Urinary bladder (tissue), 3 donors: ENCODE measurements at regions not wholly inside any gene's neighbourhood (a gene's known extent, or its start where the extent isn't known, plus 50 kb on each side); places are given as distances from the start of the nearest gene placed in this dataset.

Experiments
- DNase-seq: peaks from one replicate; pipeline ENCODE4 v3.0.0-alpha.2; 2015; ENCODE audit errors: extremely low spot score
- H3K27ac ChIP-seq: one replicate; pipeline ENCODE4 v1.5.1; 2013; ENCODE audit warnings: low read depth, mild to moderate bottlenecking, moderate library complexity
- H3K36me3 ChIP-seq: one replicate; pipeline ENCODE4 v1.6.1; 2013; ENCODE audit warnings: mild to moderate bottlenecking, moderate library complexity; ENCODE audit not compliant: insufficient read depth
- H3K4me1 ChIP-seq: one replicate; pipeline ENCODE4 v1.6.1; 2013; ENCODE audit warnings: mild to moderate bottlenecking, moderate library complexity; ENCODE audit not compliant: insufficient read depth
- H3K4me3 ChIP-seq: one replicate; pipeline ENCODE4 v1.5.1; 2013; ENCODE audit warnings: low read depth, low read length
- WGBS: extraction: QIAGEN DNeasy Blood & Tissue Kit; methylation state at CpG from one replicate; pipeline ENCODE4 v1.1.7; 2013; 5-methylcytosine and 5-hydroxymethylcytosine counted together
- donor health status: healthy with polysubstance abuse.
- donor health status: healthy.

DNA sequence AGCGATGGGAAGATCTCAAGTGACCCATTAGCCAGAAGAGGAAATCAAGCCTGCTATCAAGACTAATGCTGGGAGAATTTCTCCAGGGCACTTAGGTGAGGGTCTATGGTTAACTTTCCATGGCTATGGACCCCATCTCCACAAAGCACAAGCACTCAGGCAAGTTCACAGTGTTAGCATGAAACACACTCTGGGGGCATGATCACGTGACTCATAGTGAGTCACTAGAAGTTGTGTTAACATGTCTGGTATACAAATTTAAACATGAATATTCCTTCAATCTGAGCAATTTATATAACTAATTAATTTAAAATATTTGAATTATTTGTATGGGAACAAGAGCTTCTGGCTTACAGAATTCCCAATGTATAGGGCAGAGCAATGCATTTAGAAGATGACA is 131.8 kb downstream of the FAM204A start:
- no peak overlapping the region for H3K4me3 ChIP-seq
- H3K36me3 ChIP-seq, result no peaks in the 10 kb centered on the region
- WGBS, result 91% methylated on average over 2 of the region's 2 CpGs
- no peaks in the 10 kb centered on the region for H3K4me1 ChIP-seq
- DNase-seq, result no peak
- no peak overlapping the region for H3K27ac ChIP-seq

DNA sequence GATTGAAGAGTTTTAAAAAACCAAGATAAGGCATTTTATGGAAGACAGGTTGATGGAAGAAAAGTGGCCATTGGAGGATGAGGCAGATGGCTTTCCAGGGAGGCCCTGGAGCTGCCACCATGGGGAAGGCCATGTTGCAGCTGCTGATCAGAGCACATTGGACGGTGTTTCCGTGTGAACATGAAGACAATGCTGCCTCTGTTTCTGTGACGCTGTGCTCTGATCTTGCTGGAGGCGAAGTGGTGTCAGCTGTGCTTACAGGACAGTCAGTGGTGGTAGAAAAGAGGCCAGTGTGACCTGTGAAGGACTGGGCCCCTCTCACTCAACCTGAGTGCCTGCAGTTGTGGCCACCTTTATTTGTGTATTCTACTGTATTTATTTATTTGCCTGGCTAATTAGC is 132.9 kb downstream of the FAM204A start:
- H3K4me3 ChIP-seq, result no peak overlapping the region
- no peaks in the 10 kb centered on the region for H3K4me1 ChIP-seq
- DNase-seq, result no peak
- H3K36me3 ChIP-seq, result no peaks in the 10 kb centered on the region
- WGBS, result 89% methylated on average over 4 of the region's 4 CpGs
- no peak overlapping the region for H3K27ac ChIP-seq

DNA sequence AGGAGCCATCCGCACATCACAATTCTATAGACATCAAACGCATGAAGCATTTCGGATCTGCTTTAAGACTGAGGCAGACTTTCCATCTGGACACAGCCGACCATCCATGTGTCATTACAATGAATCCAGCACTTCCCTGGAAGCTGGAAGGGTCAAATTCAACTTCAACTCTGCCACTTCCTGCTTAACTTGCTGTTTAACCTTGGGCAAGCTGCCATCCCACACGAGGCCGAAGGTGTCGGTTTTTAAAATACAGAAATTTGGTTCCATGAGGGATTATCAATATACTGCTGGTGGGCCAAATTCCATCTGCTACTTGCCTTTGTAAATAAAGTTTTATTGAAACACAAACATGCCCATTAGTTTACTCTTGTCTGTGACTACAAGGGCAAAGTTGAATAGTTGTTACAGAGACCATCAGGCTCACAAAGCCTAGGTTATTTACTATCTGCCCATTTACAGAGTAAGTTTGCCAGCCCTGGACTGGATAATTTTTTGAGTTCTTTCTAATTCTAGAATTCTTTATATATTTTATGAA is 134.6 kb downstream of the FAM204A start:
- no peak for DNase-seq

DNA sequence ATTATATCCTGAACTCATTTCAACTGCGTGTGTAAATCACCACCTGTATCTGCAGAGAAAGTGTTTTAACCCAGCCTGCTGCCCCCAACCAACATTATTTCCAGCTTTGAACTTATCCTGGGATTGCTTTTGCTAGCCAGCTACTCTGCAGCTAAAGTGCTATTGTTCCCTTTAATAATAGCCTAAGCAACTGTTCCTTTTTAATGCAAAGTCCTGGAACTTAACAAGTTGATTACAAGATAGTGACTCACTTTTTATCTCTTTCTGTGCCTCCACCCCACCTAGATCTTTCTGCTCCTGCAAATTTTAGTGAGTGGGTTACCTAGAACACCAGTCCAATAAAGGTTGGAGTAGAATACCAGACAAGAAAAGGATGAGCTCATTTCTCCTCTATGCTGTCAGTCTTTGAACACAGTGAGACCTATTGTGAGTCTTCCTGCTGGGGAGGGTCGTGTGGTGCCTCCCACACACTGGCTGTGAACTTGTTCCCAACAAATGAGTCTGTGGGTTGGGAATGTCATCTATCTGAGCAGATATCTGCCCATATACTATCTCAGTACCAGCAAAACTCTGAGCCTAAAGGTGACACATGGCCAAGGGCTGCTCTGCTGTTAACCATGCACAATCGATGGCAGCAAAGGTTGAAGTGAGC is 137.7 kb downstream of the FAM204A start:
- Histone ChIP-seq H3K4me1 (no peaks in the 10 kb centered on the region), H3K4me3 (no peak overlapping the region), H3K27ac (no peak overlapping the region), H3K36me3 (no peaks in the 10 kb centered on the region)
- no peak for DNase-seq
- 69% methylated on average over 3 of the region's 3 CpGs for WGBS

More for the DNA sequence above, 134.6 kb downstream of the FAM204A start:
- Histone ChIP-seq H3K4me3 (no peak overlapping the region), H3K36me3 (no peaks in the 10 kb centered on the region), H3K4me1 (no peaks in the 10 kb centered on the region), H3K27ac (no peak overlapping the region)
- 80% methylated on average over 7 of the region's 7 CpGs for WGBS

DNA sequence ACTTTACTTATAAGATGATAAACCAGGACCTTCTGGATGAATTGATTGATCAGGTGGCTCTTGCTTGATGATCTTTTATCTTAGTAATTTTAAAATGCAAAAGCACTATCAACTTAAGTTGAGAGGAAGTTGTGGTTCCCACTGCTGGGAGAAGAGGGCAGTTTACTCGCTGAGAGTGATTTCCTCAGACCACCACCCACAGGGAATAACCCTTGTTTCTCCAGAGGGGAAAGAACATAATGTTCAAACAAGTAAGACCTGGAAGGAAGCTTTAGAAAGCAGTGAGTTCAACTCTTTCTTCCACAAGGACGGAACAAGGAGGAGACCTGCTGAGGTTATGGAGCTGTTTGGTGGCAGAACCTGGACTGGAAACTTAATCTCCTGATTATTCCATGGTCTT is 138.7 kb downstream of the FAM204A start:
- WGBS, result 69% methylated on average over 2 of the region's 2 CpGs

DNA sequence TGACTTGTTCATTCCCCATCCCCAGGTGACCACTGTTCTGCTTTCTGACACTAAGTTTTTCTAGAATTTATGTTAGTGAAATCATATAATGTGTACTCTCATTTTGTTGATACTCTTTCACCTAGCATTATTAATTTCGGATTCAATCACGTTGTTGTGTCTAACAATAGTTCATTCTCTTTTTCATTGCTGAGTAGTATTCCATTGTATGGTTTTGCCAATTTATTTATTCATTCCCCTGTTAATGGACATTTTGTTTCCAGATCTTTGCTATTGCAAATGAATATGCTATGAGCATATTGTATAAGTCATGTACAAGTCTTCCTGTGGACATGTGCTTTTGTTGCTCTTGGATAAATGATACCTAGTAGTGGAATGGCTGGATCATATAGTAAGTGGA is 146.4 kb downstream of the FAM204A start:
- no peak for DNase-seq
- no peaks in the 10 kb centered on the region for H3K4me1 ChIP-seq
- 79% methylated on average over 2 of the region's 2 CpGs for WGBS

More for the DNA sequence above, 138.7 kb downstream of the FAM204A start:
- no peak overlapping the region for H3K27ac ChIP-seq
- no peaks in the 10 kb centered on the region for H3K36me3 ChIP-seq
- no peak overlapping the region for H3K4me3 ChIP-seq
- H3K4me1 ChIP-seq, result no peaks in the 10 kb centered on the region
- no peak for DNase-seq

DNA sequence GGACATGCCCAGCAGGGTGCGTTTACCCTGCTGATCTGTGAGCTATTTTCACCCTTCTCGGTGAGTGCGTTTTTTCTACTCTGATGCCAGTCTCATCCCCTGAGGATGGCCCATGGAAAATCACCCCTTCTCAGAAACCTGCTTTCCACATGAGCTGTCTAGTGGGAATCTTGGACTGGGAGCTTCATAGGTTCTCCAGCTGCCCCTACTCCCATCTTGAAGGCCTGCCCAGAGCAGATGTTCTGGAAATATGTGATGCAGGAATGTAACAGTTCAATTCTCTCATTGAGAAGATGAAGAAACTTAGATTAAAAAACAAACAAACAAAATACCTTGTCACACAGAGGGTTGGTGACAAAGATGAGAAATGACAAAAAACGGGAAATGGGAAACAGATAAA is 146.9 kb upstream of the RAB11FIP2 start:
- Histone ChIP-seq H3K36me3 (no peaks in the 10 kb centered on the region), H3K4me1 (no peaks in the 10 kb centered on the region), H3K27ac (no peak overlapping the region), H3K4me3 (no peak overlapping the region)
- no peak for DNase-seq
- WGBS, result 86% methylated on average over 4 of the region's 4 CpGs

More for the DNA sequence above, 146.4 kb downstream of the FAM204A start:
- Histone ChIP-seq H3K4me3 (no peak overlapping the region), H3K27ac (no peak overlapping the region), H3K36me3 (no peaks in the 10 kb centered on the region)

DNA sequence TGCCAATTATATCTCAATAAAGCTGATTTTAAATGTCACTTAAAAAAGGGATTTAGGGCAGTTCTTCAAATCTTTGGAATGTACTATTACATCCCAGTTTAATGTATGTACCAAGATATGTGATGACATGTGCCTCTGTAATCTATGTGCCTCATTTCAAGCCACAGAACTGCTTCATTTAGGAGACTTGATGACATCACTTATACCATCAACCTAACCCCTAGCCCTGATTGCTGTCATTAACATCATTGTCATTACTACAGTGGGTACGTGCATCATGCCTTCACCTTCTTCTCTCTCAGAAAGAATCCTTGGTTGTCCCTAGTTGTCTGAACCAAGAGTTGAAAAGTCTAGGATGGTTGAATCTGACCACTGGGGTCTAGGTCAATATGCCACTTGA is 134.3 kb upstream of the RAB11FIP2 start:
- Histone ChIP-seq H3K4me3 (no peak overlapping the region), H3K36me3 (no peaks in the 10 kb centered on the region), H3K27ac (no peak overlapping the region), H3K4me1 (no peaks in the 10 kb centered on the region)
- WGBS, result 90% methylated on average over 1 of the region's 1 CpG
- DNase-seq, result no peak

DNA sequence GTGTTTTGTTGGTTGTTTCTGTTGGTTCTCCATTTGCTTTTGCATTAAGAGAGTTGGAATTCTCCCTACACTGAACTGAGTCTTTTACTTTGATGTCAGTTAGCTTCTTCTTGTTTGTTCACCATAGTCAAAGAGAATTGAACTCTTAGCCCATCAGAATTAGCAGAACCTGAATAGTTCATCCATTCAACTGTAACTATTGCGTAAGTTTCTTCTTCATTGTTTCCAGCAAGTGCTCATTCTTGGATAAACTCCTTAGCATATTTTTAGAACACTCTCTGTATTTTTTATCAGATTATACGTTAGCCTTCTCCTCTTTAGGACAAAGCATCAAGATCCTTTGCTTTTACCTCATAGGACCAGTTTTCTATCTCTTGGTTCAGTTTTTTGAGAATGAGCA is 128.4 kb upstream of the RAB11FIP2 start:
- Histone ChIP-seq H3K4me3 (no peak overlapping the region), H3K4me1 (no peaks in the 10 kb centered on the region), H3K36me3 (no peaks in the 10 kb centered on the region), H3K27ac (no peak overlapping the region)
- DNase-seq, result no peak
- 79% methylated on average over 2 of the region's 2 CpGs for WGBS

DNA sequence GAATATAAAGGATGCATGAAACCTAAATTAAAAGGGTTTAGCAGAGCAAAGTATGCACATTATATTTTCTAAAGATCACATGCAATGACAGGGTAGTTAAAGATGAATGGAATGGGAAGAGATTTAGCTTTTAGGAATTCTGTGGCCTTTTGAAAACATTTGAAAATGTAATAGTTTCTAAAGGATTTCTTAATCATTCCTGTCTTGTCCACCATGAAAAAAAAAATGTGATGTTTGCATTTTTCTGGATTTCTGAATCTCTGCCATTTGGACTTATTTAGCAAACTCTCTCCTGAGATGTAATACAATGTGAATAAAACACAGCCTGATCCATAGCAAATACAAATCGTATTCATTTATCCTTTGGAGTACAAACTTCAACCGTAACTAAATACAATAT is 126.6 kb upstream of the RAB11FIP2 start:
- no peak for DNase-seq
- no peak overlapping the region for H3K27ac ChIP-seq
- no peaks in the 10 kb centered on the region for H3K4me1 ChIP-seq
- no peaks in the 10 kb centered on the region for H3K36me3 ChIP-seq
- H3K4me3 ChIP-seq, result no peak overlapping the region
- 62% methylated on average over 2 of the region's 2 CpGs for WGBS

DNA sequence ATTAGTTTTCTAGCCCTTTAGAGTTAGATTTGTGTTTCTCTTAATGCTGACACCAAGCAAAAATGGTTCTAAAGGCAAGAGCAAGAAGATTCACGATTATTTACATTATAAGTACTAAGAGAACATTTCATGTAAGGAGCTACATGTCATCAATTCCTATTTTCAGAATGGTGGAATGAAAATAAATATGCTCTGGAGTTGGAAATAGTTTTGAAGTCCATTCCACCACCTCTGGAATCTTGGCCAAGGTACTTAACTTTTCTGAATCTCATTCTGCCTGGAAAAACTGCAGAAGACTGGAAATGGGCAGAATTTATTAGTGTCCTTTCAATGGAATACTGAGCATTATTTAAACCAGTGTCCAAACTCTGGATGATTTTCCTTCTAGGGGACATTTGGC is 125.1 kb upstream of the RAB11FIP2 start:
- no peaks in the 10 kb centered on the region for H3K4me1 ChIP-seq
- H3K4me3 ChIP-seq, result no peak overlapping the region
- DNase-seq, result no peak
- WGBS, result 36% methylated on average over 1 of the region's 1 CpG
- H3K36me3 ChIP-seq, result no peaks in the 10 kb centered on the region
- no peak overlapping the region for H3K27ac ChIP-seq

DNA sequence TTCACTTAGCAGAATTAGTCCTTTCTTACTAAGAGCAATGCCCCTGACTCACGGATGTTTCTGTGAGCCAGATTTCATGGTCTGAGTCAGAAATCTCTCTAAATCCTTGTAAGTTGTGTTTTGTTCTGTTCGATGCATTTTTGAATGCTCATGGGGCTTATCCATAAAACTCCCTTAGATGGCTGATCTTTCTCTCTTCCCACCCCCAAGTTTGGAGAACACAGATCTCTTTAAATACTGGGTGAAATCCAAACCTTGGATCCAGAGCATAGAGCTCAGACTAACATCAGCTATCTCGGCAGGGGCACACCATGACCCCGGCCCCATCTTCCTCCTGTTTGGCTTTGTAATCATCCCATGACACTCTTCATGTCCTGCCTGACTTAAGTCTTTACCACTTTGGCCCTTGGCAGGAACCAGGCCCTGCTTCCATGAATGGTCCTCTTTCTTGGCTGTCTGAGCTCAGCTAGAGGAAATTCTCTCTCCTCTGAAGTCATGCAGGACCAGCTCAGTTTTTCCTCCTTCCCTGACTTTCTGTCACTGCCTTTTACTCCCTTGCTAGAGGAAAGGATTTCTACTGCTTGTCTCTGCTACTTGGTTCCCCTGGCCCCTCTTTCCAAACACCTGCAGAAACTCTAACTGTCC is 120.4 kb upstream of the RAB11FIP2 start:
- Histone ChIP-seq H3K4me1 (no peaks in the 10 kb centered on the region), H3K27ac (no peak overlapping the region), H3K4me3 (no peak overlapping the region), H3K36me3 (no peaks in the 10 kb centered on the region)
- peak; percentile 7 for DNase-seq
- WGBS, result 44% methylated on average over 4 of the region's 4 CpGs

DNA sequence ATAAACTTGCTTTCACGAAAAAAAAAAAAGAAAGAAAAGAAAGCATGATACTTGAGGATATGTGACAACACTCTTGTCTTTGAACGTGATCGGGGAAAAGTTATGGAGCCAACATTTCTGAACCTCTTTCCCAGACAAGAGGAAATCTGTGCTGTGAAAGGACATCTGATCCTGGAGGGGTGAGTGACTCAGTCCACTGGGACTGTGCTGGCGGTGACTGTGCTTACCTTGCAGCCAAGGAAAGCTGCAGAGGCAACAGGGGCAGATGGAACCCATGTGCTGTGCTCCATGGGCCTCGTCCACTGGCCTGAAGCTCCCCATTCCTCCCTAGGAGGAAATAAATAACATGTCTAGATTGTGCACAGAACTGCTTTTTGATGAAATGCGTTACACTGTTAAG is 116.5 kb upstream of the RAB11FIP2 start:
- 91% methylated on average over 6 of the region's 6 CpGs for WGBS
- DNase-seq, result no peak

DNA sequence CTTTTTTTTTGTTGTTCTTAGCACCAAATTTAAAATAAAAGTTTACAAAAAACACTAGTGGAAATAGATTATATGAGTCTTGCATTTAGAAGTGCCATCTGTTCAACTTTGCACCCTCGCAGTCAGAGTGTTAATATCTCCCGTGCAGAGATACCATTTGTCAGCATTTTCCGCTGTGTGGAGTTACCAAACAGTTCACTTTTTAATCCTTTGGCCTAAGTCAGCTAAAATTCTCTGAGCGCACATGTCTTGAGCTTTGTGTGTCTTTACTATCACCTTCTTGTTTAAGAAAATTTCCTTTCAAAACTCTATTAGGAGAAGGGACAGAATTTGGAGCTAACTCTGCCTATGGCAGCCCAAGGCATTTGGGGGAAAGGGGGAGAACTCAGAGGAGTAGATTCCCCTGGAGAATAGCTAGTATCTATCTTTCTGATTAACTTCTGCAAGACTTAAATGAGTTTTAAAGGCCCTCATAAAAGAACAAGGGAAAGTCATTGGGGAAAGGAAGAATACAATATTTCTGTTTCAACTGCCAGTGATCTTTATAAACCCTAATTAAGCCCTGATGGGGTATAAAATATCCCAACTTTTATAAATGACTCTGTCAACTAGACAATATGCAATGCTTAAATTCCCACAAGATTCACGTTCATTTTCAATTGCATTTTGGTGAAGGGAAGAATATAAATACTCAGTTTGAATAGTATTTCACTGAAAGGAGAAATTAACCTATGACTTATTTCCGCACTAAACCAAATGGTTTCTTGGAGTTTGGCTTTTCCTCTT is 114.9 kb upstream of the RAB11FIP2 start:
- DNase-seq, result no peak
- no peak overlapping the region for H3K27ac ChIP-seq
- 74% methylated on average over 6 of the region's 6 CpGs for WGBS
- no peak overlapping the region for H3K4me3 ChIP-seq
- no peaks in the 10 kb centered on the region for H3K4me1 ChIP-seq
- H3K36me3 ChIP-seq, result no peaks in the 10 kb centered on the region

More for the DNA sequence above, 116.5 kb upstream of the RAB11FIP2 start:
- no peaks in the 10 kb centered on the region for H3K4me1 ChIP-seq
- no peaks in the 10 kb centered on the region for H3K36me3 ChIP-seq
- H3K27ac ChIP-seq, result no peak overlapping the region
- H3K4me3 ChIP-seq, result no peak overlapping the region
